SKM-1 (cell line): ENCODE measurements at regions not wholly inside any gene's neighbourhood (a gene's known extent, or its start where the extent isn't known, plus 50 kb on each side); places are given as distances from the start of the nearest gene placed in this dataset.

Experiments used
- DNase-seq: peaks from one replicate; lab custom pipeline; 2025; ENCODE audit not compliant: unreplicated experiment; lab: John Stamatoyannopoulos, UW

DNA sequence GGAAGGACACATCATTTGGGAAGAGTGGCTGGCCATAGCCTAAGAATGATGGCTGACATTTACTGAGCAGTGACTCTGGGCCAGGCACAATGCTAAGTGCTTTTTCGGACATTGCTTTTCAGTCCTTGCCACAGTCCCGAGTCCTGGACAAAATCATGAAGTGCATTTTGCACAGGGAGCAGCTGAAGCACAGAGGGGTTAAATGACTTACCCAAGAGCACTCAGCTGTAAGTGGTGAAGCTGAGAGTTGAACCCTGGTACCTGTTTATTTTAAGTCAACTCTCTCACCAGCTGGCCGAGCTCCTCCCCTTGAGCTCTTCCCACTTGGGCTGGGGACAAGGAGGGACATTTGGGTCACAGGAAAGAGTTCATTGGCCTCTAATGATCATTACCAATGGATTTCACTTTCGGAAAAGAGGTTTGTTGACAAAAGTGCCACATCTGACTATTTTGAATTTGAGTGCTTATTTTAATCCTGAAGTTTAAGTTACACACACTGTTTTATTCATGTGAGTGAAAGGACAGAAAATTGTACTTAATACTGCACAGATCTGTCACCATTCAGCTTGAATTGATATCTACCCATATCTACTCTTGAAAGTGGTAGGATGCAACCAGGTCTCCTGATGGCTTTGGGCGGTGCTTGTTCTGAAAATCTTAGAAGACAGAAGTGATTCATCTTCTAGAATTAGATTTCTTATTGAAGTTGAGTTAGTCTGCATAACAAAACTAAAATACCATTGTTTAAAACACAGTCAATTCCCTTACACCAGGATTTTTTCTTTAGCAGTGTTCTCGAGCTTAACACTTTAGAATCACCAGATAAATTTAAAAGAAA lies 368.7 kb upstream of the PROK2 start:
- no peak for DNase-seq

DNA sequence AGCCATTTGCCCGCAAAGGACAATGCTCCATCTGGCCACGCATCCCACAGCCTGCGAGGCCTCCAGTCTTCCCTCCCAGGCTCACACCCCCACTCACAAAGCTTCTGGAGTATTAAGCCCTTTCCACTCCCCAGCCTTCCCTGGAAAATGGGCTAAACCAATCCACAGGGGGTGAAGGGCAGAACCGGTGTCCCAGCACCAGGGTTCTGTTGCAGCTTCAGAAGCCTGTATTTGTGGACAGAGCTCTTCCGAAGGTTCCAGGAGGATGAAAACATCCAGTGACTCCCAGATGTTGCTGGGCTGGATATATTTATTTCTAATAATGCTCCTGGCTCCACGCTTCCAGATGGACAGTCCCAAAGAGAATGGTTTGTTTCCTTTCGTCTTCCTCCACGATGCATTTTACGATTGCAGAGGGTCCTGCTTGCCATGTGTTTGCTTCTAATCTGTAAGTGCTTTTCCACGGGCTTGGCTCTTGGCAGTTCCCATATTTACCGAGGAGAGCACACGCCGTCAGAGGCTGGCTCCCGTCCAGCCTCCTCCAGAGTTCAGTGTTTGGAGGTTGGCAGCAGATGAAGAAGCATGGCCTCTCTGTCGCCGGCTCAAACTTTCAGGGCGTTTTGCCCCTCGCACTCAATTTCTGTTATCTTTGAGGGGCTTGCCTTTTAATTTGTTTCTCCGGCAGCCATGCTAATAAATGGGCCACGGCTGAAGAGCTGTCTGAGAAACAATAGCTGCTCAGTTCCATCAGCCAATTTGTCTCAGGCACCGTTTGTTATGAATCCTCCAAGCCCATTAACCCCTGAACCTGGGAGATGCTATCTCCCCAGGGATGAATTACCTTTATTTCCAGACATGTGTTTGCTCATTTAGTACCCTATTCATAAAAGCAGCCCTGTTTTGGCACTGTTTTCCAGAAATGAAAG lies 367.9 kb upstream of the PROK2 start:
- no peak for DNase-seq

DNA sequence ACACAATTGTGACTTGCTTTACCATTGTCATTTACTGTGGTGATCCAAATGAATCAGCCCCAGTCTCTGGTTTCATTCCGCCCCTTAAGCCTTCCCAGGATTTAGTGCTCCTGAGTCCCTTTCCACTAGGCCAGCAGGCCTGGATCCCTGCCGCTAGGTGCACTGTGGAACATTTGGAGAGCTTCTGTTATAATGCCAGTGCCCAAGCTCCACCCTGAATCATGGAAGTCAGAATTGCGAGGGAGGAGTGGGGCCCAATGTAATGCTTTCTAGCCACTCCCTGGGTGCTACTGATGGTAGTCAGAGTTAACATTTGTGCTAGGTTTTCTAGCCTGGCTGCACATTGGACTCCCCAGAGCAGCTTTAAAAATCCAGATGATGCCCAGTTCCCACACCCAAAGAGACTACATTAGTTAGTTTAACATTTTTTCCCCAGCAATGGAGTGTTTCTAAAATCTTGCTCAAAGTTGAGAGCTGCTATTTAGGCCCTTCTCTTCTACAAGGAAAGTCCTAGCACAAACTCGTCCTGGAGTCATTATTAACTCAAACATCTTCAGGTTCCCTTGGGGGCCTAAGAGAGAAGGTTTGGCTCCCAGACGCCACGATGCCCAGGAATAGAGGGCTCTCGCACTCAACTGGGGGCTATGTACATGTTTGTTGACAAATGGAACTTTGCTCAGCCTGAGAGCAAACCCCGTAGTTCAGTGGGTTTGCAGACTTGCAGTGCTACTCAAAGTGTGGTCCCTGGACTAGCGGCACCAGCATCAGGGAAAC lies 366.7 kb upstream of the PROK2 start:
- no peak for DNase-seq

DNA sequence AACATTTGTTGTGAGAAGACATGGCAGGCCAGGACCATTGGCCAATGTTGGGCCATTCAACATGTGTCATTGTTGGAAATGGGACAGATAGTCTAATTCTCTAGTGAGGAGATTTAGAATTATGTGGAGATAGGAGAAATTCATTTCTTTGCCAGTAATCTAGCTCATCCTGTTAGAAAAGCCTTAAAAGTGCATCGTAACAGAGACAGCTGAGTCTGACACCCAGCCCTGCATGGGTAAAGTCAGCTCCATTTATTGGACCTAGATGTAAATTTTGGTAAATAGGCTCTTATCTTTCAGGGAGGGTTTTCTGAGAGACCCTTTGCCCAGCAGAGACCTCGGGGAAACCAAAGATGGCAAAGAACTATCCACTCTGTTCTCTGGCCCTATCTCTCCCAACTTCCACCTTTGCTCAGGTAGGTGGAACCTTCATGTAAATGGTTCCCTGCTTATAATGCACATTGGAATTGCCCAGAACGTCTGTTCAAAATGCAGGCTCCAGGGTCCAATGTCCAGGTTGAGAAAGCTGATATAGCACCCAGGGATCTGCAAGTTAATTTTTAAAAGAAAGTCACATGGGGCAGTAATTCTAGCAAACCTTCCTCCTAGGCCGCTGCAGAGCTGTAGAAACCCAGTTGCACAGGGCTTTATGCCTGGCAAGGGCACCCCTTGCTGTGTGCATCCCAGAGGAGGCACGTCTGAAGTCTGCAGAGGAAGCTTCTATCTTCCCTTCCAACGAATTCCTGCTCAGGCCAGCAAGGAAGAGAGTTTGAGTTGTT lies 365.9 kb upstream of the PROK2 start:
- no peak for DNase-seq

DNA sequence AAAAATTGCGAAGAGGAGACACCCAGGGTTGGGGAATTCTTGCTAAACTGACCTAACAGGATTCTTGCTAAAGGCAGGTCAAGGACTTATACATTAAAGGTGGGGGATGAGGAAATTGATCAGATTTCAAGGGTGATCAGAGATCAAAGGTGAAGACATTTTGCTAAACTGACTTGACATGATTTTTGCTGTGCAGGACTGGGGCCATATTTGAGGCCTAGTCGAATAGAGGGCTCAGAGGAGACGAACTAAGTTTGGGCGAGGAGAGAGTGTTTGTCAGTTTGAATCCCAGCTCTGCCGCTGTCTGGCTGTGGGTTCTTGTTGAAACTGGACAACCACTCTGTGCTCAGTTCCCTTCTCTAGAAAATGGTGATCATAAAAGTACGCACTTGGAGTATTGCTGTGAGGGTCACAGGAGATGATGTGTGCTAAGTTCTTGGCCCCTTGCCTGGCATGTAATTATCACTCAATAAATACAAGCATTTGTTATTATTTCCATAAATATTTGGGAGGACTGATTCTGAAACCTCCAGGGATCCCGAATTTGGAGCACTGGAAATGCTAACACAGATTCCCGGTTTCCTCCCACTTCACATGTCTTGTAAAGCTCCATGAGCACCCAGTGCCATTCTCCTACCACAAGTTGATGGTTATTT lies 364.8 kb upstream of the PROK2 start:
- no peak for DNase-seq

DNA sequence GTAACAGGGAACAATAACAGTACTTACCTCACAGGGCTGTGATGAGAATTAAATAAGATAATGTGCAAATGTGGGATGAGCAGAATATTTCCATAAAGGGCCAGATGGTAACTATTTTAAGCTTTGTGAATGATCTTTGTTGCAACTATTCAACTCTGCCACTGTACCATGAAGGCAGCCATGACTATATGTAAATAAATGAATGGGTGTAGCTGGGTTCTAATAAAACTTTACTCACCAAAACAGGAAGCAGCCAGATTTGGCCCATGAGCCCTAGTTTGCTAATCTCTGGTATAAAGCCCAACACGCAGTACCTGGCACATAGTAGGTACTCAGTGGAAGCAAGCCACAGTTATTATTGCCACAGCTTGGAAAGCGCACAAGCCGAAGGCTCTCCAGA lies 362.7 kb upstream of the PROK2 start:
- DNase-seq = no peak

DNA sequence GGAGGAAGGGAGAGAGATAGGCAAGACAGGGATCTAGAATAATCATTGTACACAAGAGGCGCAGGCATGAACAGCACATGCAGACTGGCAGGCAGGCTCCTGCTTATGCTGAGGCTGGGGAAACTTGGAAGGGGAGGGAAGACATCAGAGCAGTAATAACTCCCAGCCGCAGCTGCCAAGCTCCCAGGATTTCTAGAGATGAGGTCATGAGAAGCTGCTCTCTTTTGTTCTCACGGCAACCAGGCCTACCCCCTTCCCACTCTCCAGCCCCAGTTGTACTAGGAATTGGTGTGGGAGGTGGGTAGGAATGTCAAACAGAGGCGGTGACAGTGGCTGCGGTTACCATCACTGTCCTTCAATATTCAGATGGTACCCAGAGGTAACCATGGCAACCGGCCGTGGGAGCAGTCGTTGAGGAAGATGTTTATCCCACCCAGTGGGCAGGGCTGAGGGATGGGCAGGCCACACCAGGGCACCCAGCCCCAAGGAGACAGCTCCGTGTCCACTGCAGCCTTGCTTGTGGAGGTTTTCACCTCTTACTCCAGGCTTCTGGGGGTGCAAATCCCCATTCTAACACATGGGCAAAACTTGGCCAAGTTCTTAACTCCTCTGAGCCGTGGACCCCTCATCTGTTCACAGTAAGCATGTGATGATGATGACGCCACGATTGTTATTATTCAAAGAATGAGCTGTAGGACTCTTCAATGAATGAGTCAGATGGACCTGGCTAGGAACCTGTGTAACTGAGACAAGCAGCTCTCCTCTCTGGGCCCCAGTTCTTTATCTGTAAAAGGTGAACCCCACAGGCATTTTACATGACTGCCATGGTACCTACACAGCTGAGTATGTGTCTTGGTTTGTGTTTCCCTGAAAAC lies 360.8 kb upstream of the PROK2 start:
- DNase-seq = no peak

DNA sequence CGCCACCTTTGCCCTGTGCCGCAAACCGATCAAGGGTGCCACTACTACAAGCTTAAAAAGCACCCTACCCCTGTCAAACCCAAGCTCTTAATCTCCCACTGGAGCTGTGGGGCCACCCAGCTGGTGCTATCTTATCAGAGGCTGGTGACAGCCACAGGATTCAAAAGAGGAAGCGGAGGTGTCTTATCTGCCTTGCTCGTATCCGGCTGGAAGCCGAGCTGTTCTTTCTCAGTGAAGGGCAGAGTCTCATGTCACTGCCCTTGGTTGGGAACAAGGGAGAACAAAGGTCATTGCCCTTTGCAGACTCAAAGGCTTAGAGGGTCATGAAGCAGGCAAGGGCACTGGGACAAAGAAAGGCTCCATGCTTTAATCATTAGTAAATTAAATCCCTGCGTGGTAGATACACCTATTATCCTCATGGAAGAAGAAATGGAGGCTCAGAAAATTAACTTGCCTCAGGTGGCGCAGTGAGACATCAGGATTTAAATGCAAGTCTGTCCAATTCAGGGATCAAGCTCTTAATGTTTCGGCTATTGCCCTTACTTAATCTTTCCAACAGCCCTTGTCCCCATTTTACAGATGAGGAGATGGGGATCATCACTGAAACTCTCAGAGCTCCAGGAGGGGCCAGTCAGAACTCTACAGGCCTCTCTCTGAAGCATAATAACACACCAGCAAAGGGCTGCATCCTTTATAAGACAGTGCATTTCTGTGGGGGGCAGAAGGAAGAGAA lies 360.0 kb upstream of the PROK2 start:
- DNase-seq = peak; percentile 59

DNA sequence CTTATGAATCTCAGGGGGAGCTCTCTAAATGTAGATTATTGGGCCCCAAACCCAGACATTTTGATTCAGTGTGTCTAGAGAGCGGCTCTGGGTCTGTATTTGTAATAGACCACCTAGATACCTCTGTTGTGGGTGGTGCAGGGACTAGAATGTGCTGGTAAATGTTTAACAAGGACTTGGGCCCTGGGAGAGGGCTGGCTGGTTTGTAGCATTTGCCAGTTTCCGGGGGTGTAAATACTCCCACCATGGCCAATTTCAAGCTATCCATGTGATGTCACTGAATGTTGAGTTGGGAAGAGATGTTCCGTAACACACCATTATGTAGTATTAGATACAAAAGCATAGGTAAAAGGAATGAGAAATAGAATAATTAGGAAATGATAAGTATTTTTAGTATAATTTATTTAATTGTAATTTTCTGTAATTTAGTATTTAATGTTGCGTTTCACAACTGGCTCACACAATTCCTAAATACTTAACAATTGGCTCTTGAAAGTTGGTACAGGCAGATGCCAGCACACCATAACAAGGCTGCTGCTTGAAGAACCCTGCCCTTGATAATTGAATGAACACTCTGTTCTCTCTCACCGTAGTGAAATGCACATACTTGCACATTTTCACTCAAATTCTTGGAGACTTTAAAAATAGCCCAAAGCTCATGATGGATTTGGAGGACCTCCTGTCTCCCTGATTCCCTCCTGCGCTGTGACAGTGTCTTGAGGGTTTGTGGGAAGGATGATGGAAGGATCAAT lies 359.2 kb upstream of the PROK2 start:
- DNase-seq = no peak

DNA sequence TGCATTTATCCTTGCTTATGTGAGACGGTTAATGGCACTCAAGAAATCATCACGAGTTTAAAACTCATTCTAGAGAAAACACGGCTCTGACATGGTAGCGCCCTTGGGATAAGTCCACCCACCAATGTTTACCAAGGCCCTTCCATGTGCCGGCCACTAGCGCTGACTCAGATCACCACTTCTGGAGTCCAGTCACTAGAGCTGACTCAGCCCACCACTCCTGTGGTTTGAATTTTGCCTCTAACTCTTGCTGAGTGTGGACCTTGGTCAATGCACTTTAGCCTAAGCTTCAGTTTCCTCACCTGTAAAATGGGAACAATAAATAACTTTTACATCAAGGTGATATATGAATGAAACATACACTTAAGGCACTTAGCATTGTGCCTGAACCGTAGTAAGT lies 358.4 kb upstream of the PROK2 start:
- DNase-seq = no peak

DNA sequence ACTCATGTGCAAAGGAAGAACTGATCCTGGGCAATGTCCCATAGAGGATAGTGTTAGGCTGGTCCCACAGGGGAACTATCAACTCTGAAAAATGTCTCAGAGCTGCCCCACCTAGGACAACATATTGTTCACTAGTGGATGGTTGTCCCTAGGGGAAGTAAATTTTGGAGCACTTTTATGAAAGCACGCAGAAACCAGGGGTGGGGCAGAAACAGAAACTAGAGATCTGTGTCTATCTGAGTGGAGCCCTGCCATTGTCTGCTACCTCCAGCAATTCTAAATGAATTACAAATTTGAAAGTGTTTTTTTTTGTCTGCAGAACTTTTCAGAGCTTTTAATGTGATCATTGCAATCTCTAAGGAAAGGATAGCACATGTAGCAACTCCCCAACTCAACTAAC lies 357.1 kb upstream of the PROK2 start:
- DNase-seq = no peak

DNA sequence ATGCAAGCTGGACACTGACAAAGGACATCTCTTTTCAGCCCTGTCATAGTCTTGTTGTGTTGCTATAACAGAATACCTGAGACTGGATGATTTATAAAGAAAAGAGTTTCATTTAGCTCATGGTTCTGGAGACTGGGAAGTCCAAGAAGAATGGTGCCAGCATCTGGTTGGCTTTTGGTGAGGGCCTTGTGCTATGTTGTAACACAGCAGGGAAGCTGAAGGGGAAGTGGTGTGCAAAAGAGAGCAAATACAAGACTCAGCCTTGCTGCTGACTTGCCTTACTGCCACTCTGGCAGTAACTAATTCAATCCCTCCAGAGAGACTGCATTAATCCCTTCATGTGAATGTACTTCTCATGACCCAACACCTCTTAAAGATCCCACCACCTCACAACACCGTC lies 356.3 kb upstream of the PROK2 start:
- peak; percentile 40 for DNase-seq

DNA sequence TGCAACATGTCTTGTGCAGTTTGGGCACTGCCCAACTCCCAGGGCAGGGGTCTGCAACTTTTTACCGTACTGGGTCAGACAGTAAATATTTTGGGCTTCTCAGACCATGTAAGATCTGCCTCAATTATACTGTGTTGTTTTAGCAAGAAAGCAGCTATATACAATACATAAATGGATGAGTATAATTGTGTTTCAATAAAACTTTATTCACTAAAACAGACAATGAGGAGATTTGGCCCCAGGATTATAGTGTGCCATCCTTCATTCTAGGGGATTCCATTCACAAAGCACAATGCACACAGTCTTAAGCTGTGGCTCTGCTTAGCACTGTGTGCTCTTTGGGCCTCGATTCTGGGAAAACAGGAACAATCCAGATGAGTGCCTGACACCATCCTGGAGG lies 354.4 kb upstream of the PROK2 start:
- DNase-seq = no peak

DNA sequence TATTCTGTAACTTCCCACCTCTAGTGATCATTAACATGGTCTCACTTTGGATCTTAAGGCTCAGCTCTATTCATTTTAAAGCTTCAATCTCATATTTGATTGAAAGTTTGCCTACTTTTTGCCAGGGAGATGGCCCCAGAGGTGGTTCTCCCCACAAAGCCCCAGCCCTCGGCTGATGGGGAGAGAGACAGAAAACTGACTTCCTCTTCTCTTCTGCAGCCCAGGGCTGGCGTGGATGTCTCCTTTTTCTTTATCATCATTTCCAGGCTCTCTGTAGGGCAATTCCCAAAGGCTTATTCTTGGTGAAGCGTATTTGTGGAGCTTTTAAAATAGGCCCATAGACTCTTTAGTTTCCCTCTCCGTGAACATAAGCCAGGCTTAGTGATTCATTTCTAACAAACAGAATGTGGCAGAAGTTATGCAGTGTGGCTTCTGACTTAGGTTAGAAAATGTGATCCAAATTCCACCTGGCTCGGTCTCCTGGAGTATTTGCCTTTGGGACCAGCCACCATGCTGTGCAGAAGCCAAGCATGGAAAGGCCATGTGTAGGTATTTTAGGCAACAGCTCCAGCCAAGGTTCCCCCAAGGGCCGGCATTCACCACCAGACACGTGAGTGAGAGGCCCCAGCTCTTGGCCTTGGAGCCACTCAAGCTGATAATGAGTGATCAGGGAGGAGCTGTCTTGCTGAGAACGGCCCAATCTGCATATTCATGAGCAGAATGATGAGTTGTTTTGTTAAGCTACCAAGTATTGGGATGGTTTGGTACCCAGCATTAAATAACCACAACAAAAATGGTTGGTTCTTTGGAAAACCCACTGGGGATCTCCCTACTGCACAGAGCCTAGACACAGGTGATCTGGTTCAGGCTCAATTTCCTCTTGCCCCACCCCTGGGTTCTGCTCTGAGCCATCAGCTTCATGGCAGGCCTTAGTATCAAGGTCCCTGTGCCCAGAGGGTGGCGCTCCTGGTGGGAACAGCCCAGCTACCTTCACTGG lies 353.2 kb upstream of the PROK2 start:
- peak; percentile 20 for DNase-seq

DNA sequence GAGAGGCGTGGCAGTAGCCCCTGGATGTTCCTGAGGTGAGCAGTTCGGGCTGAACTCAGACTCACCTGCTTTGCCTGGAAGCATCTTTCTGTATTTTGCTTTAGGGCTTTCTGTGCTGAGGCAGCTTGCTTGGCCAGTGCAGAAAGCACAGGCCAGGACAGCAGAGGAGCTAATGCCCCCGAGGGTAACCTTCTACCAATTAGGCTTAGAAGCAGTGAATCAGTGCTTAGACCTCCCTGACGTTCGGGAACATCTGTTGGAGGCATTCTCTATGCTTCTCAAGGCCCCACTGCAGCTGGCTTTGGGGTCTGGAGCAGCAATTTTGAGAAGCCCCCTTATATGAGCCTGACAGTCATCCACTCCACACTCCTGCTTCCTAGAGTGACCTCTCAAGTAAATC lies 350.7 kb upstream of the PROK2 start:
- no peak for DNase-seq

DNA sequence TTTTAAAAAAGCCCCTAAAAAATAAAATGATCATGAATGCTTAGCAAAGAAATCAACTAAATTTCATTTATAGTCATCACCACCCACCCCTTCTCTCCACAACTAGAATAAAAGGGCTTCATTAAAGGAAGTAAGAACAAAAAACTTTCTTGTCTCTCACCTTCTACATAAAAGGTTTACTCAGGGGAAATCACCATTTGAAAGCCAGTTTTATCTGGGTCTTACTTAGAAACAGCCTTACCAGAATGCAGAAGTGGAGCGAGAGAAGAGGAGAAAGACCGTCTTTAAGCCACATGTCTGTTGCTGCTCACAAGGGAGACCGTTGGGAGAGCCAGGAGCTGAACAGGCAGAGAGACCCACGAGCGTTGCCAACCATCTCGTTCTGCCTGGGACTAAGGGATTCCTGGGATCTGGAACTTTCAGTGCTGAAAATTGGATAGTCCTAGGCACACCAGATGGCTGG lies 350.1 kb upstream of the PROK2 start:
- no peak for DNase-seq
